CD14-positive monocyte (primary cell): ENCODE measurements at regions not wholly inside any gene's neighbourhood (a gene's known extent, or its start where the extent isn't known, plus 50 kb on each side); places are given as distances from the start of the nearest gene placed in this dataset.
"Not testable (repeated sequence)": the region's sequence is repeated elsewhere in the genome, so short reads cannot be mapped to it uniquely, and the experiment has no call there.

ENCODE experiments used
- DNase-seq, 3 donors: peaks; one replicate each; pipeline ENCODE4 v3.0.0-alpha.2; 2011 to 2022
- H2AFZ ChIP-seq: 2 replicates; pipeline ENCODE4 v1.6.0; 2012; ENCODE audit warnings: mild to moderate bottlenecking, low read depth, low read length, inconsistent platforms; ENCODE audit not compliant: insufficient read depth, poor library complexity, severe bottlenecking
- H3K27ac ChIP-seq, 2 donors: 1 replicate in 1 of 2; 2 replicates in 1 of 2; pipeline ENCODE4 v1.5.1; 2012 to 2013; ENCODE audit warnings: low read length in 2 of 2, control low read depth in 1 of 2, inconsistent platforms in 1 of 2, low read depth in 1 of 2, mild to moderate bottlenecking in 1 of 2
- H3K27me3 ChIP-seq, 2 donors: one replicate each; pipeline versions ENCODE4 v1.6.0 to v1.6.1; 2011 to 2013; ENCODE audit warnings: low read length in 2 of 2; ENCODE audit not compliant: control insufficient read depth in 2 of 2, insufficient read depth in 2 of 2
- H3K36me3 ChIP-seq, 2 donors: replicated peaks in 1 of 2; 1 replicate in 1 of 2; 2 replicates in 1 of 2; pipeline versions ENCODE4 v1.5.1 to v1.6.1; 2012 to 2013; ENCODE audit warnings: low read length in 2 of 2, control low read depth in 1 of 2, inconsistent platforms in 1 of 2, mild to moderate bottlenecking in 1 of 2; ENCODE audit not compliant: insufficient read depth in 2 of 2, control insufficient read depth in 1 of 2
- H3K4me1 ChIP-seq, 2 donors: 1 replicate in 1 of 2; 2 replicates in 1 of 2; pipeline versions ENCODE4 v1.5.1 to v1.6.1; 2012 to 2013; ENCODE audit warnings: low read length in 2 of 2, control low read depth in 1 of 2, inconsistent platforms in 1 of 2, mild to moderate bottlenecking in 1 of 2, moderate library complexity in 1 of 2; ENCODE audit not compliant: insufficient read depth in 2 of 2, control insufficient read depth in 1 of 2
- H3K4me2 ChIP-seq: replicated peaks from 2 replicates; pipeline ENCODE3; 2012; ENCODE audit warnings: low read length, moderate library complexity, mild to moderate bottlenecking; ENCODE audit not compliant: poor library complexity, severe bottlenecking; ENCODE audit errors: extremely low read depth
- H3K4me3 ChIP-seq, 3 experiments: fragments of 200-600 bp in 1 of 3; sonication (generic) in 1 of 3; replicated peaks in 1 of 3; 1 replicate in 2 of 3; 2 replicates in 1 of 3; pipeline ENCODE4 v1.5.1; 2011 to 2013; ENCODE audit warnings: low read length in 3 of 3, mild to moderate bottlenecking in 3 of 3, control low read depth in 2 of 3, low read depth in 2 of 3, inconsistent platforms in 1 of 3, moderate library complexity in 1 of 3
- H3K79me2 ChIP-seq: 2 replicates; pipeline ENCODE4 v1.6.0; 2012; ENCODE audit warnings: mild to moderate bottlenecking, control low read depth, inconsistent platforms, low read length, moderate library complexity; ENCODE audit not compliant: insufficient read depth
- H3K9ac ChIP-seq: 2 replicates; pipeline ENCODE4 v1.6.0; 2017; ENCODE audit warnings: low read length, mild to moderate bottlenecking; ENCODE audit not compliant: insufficient read depth, poor library complexity, severe bottlenecking
- H3K9me3 ChIP-seq, 2 donors: replicated peaks in 1 of 2; 1 replicate in 1 of 2; 2 replicates in 1 of 2; pipeline versions ENCODE4 v1.5.1 to v1.6.1; 2012 to 2013; ENCODE audit warnings: low read length in 2 of 2, control low read depth in 1 of 2; ENCODE audit not compliant: control insufficient read depth in 1 of 2, insufficient read depth in 1 of 2
- H4K20me1 ChIP-seq: 2 replicates; pipeline ENCODE4 v1.6.0; 2012; ENCODE audit warnings: mild to moderate bottlenecking, low read length, control low read depth, moderate library complexity; ENCODE audit not compliant: insufficient read depth
- H3K27ac Mint-ChIP-seq, 7 donors: one replicate each; pipeline ENCODE4 v1.8.0; 2020; ENCODE audit warnings: mild to moderate bottlenecking in 7 of 7, mixed read lengths in 7 of 7, moderate library complexity in 6 of 7, inconsistent platforms in 2 of 7
- H3K27me3 Mint-ChIP-seq, 3 donors: one replicate each; pipeline ENCODE4 v1.8.0; 2021 to 2022; ENCODE audit warnings: low read depth in 3 of 3, mild to moderate bottlenecking in 3 of 3, mixed read lengths in 3 of 3, moderate library complexity in 3 of 3, inconsistent platforms in 1 of 3
- H3K36me3 Mint-ChIP-seq, 2 donors: one replicate each; pipeline ENCODE4 v1.8.0; 2020; ENCODE audit warnings: mixed read lengths in 2 of 2, inconsistent platforms in 1 of 2, mild to moderate bottlenecking in 1 of 2
- H3K4me1 Mint-ChIP-seq: one replicate; pipeline ENCODE4 v1.8.0; 2020; ENCODE audit warnings: mild to moderate bottlenecking, mixed read lengths
- H3K4me3 Mint-ChIP-seq, 2 donors: one replicate each; pipeline ENCODE4 v1.8.0; 2020; ENCODE audit warnings: mild to moderate bottlenecking in 2 of 2, mixed read lengths in 2 of 2, moderate library complexity in 1 of 2
- H3K9me3 Mint-ChIP-seq, 7 donors: one replicate each; pipeline ENCODE4 v1.8.0; 2020 to 2022; ENCODE audit warnings: mixed read lengths in 7 of 7, mild to moderate bottlenecking in 6 of 7, moderate library complexity in 6 of 7, inconsistent platforms in 2 of 7
- WGBS: methylation state at CpG from one replicate; pipeline ENCODE4 v1.1.5; 2013; ENCODE audit warnings: missing lambda C conversion rate; ENCODE audit not compliant: insufficient coverage; 5-methylcytosine and 5-hydroxymethylcytosine counted together
- intact Hi-C, 2 donors: fragments of 100-400 bp; cut with micrococcal nuclease; formaldehyde crosslinking; loops; one replicate each; pipeline versions ENCODE4 v1.15.0 to v1.15.1; 2023
- TF ChIP-seq, protein P1 (sequence below): fragments of 200-600 bp; IDR thresholded peaks from one replicate; pipeline ENCODE4 v1.8.0; 2022; ENCODE audit warnings: antibody characterized with exemption, mild to moderate bottlenecking

DNA sequence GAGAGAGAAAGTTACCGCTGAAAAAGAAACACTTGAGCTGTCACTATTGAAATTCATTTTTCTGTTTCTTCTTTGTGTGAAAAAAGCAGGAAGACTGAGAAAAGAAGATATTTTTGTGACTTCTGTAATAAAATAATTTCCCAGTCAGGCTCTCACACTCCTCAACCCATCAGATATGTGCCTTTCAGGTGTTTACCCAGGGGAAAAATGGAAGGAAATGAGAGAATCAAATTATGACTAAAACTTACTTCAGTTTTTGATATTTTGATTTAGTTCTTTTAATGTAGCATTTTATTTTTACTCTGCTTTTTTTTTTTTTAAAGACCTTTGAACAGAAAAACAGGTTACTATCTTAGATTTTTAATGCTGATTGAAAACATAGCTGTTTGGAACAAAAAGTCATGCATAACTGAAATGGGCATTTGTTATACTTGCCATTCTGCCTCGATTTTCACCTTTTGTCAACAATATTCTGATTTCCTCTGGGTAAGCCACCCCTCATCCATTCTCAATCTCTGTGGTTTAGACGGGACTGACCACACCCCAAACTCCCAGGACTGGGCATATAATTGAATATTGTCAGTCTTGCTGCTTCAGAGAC lies 133.2 kb upstream of the KRR1 start:
- H3K27ac Mint-ChIP-seq: no peak overlapping the region
- Histone ChIP-seq H4K20me1 (no peaks in the 10 kb centered on the region), H3K9me3 (no peaks in the 10 kb centered on the region), H2AFZ (no peak overlapping the region), H3K4me3 (no peak overlapping the region), H3K79me2 (no peaks in the 10 kb centered on the region), H3K27ac (no peak overlapping the region), H3K9ac (no peak overlapping the region), H3K36me3 (no peaks in the 10 kb centered on the region), H3K4me2 (no peak overlapping the region), H3K27me3 (no peaks in the 10 kb centered on the region), H3K4me1 (peaks cover 0 to 6% of the 10 kb centered on the region in 2 donors)
- TF ChIP-seq, protein P1, sequence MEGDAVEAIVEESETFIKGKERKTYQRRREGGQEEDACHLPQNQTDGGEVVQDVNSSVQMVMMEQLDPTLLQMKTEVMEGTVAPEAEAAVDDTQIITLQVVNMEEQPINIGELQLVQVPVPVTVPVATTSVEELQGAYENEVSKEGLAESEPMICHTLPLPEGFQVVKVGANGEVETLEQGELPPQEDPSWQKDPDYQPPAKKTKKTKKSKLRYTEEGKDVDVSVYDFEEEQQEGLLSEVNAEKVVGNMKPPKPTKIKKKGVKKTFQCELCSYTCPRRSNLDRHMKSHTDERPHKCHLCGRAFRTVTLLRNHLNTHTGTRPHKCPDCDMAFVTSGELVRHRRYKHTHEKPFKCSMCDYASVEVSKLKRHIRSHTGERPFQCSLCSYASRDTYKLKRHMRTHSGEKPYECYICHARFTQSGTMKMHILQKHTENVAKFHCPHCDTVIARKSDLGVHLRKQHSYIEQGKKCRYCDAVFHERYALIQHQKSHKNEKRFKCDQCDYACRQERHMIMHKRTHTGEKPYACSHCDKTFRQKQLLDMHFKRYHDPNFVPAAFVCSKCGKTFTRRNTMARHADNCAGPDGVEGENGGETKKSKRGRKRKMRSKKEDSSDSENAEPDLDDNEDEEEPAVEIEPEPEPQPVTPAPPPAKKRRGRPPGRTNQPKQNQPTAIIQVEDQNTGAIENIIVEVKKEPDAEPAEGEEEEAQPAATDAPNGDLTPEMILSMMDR: no peak
- WGBS: no CpG with 5 or more reads among the region's 3 CpGs
- H3K27me3 Mint-ChIP-seq: peaks cover 0 to 2% (median 0%) of the 10 kb centered on the region in 3 donors
- no peaks in the 10 kb centered on the region for H3K36me3 Mint-ChIP-seq
- H3K4me1 Mint-ChIP-seq: peaks cover 4% of the 10 kb centered on the region
- DNase-seq: no peak
- H3K9me3 Mint-ChIP-seq: no peaks in the 10 kb centered on the region
- H3K4me3 Mint-ChIP-seq: no peak overlapping the region
- intact Hi-C loops: no loop called here

DNA sequence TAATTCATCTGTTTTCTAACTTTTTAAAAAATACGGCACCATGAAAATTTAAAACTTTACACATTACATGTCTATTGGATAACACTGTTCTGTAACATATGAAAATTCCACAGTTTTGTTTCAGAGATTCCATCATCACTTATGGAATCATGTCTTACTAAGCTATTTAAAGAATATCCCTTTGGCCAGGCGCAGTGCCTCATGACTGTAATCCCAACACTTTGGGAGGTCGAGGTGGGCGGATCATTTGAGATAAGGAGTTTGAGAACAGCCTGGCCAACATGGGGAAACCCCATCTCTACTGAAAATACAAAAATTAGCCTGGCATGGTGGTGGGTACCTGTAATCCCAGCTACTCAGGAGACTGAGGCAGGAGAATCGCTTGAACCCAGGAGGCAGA lies 131.7 kb upstream of the KRR1 start:
- H3K4me3 Mint-ChIP-seq, H3K4me3 ChIP-seq, DNase-seq, H3K27ac Mint-ChIP-seq, H3K36me3 ChIP-seq, H3K27me3 ChIP-seq, intact Hi-C loops, H3K79me2 ChIP-seq, H3K9me3 Mint-ChIP-seq, H3K27me3 Mint-ChIP-seq, H3K27ac ChIP-seq, H3K9me3 ChIP-seq, H3K9ac ChIP-seq, H4K20me1 ChIP-seq, H2AFZ ChIP-seq, H3K4me2 ChIP-seq, H3K4me1 ChIP-seq, H3K36me3 Mint-ChIP-seq, H3K4me1 Mint-ChIP-seq: not testable (repeated sequence)
- WGBS: no CpG with 5 or more reads among the region's 5 CpGs
